Panc1 (cell line): ENCODE measurements at regions not wholly inside any gene's neighbourhood (a gene's known extent, or its start where the extent isn't known, plus 50 kb on each side); places are given as distances from the start of the nearest gene placed in this dataset.
"Not testable (repeated sequence)": the region's sequence is repeated elsewhere in the genome, so short reads cannot be mapped to it uniquely, and the experiment has no call there.

Experiments
- ATAC-seq: fragments of 200-7000 bp; cut with Tn5 transposase; 2 replicates; pipeline ENCODE4 v1.9.1; 2020; ENCODE audit warnings: mild to moderate bottlenecking, moderate library complexity
- BruUV-seq: library from RNA; stranded (reverse); fragments of 400-500 nt; replicated peaks from 2 replicates; lab custom pipeline; 2021; lab: Mats Ljungman, UMichigan
- CTCF ChIA-PET: fragments of 300-600 bp; sonication (Branson Sonifier 250); formaldehyde crosslinking; loops from one replicate; lab custom pipeline; 2022; ENCODE audit warnings: antibody characterized with exemption; lab: Charles Lee
- POLR2A ChIA-PET: fragments of 300-600 bp; sonication (Branson Sonifier 250); formaldehyde crosslinking; loops from one replicate; lab custom pipeline; 2022; ENCODE audit warnings: antibody characterized with exemption; lab: Charles Lee
- DNase-seq: peaks from one replicate; pipeline ENCODE4 v3.0.0-alpha.2; 2010; ENCODE audit warnings: low read depth, low spot score
- H3K27ac ChIP-seq: 2 replicates; pipeline ENCODE4 v1.5.1; 2011; ENCODE audit warnings: mild to moderate bottlenecking, low read length, inconsistent platforms
- H3K27me3 ChIP-seq: fragments of 200-500 bp; sonication (Bioruptor generic); 2 replicates; pipeline ENCODE4 v1.6.0; 2014; ENCODE audit warnings: low read length, inconsistent platforms; ENCODE audit not compliant: control insufficient read depth, insufficient read depth
- H3K36me3 ChIP-seq: fragments of 200-500 bp; sonication (Bioruptor generic); 2 replicates; pipeline ENCODE4 v1.5.1; 2014; ENCODE audit warnings: inconsistent platforms, mild to moderate bottlenecking, low read length, moderate library complexity; ENCODE audit not compliant: control insufficient read depth, insufficient read depth
- H3K4me1 ChIP-seq: 2 replicates; pipeline ENCODE4 v1.5.1; 2011; ENCODE audit warnings: inconsistent platforms, mild to moderate bottlenecking, low read length, moderate library complexity; ENCODE audit not compliant: control insufficient read depth, insufficient read depth
- H3K4me3 ChIP-seq, 2 experiments: 2 replicates each; pipeline ENCODE4 v1.5.1; 2011 to 2012; ENCODE audit warnings: low read depth in 2 of 2, low read length in 2 of 2, mild to moderate bottlenecking in 2 of 2, inconsistent platforms in 1 of 2, moderate library complexity in 1 of 2
- H3K9me3 ChIP-seq: fragments of 200-500 bp; sonication (Bioruptor generic); 2 replicates; pipeline ENCODE4 v1.5.1; 2014; ENCODE audit warnings: low read depth, mild to moderate bottlenecking, inconsistent platforms, low read length, moderate library complexity; ENCODE audit not compliant: control insufficient read depth, insufficient read depth
- CTCF ChIP-seq: fragments of 450-650 bp; IDR thresholded peaks from 2 replicates; pipeline ENCODE4 v1.5.1; 2017; ENCODE audit warnings: mild to moderate bottlenecking
- POLR2AphosphoS5 ChIP-seq: IDR thresholded peaks from 2 replicates; pipeline ENCODE4 v1.6.1; 2012; ENCODE audit warnings: mild to moderate bottlenecking, low read depth, low read length, moderate library complexity
- REST ChIP-seq, 2 experiments: IDR thresholded peaks; 2 replicates each; pipeline ENCODE4 v1.6.1; 2011 to 2012; ENCODE audit warnings: low read depth in 2 of 2, control low read depth in 1 of 2, low read length in 1 of 2, mild to moderate bottlenecking in 1 of 2, moderate library complexity in 1 of 2; ENCODE audit not compliant: insufficient read depth in 1 of 2
- SIN3A ChIP-seq: IDR thresholded peaks from 2 replicates; pipeline ENCODE4 v1.6.1; 2012; ENCODE audit warnings: low read depth, mild to moderate bottlenecking, low read length, moderate library complexity, borderline replicate concordance; ENCODE audit not compliant: insufficient read depth
- TCF7L2 ChIP-seq: IDR thresholded peaks from 2 replicates; pipeline ENCODE4 v1.6.1; 2011; ENCODE audit warnings: mild to moderate bottlenecking, low read depth, low read length, inconsistent platforms
- in situ Hi-C: cut with HindIII; loops from 2 replicates; pipeline ENCODE4 v1.10.0; 2016; ENCODE audit warnings: low sequenced_read_pairs, low pct_unique_long_range_greater_than_20kb
- intact Hi-C: fragments of 100-400 bp; cut with micrococcal nuclease; formaldehyde crosslinking; loops from one replicate; pipeline ENCODE4 v1.10.0; 2022; ENCODE audit not compliant: unreplicated experiment

- H3K27me3 ChIP-seq, H3K27ac ChIP-seq, in situ Hi-C loops, DNase-seq, H3K36me3 ChIP-seq, POLR2A ChIA-PET, BruUV-seq, H3K4me1 ChIP-seq, H3K9me3 ChIP-seq, ATAC-seq, intact Hi-C loops, H3K4me3 ChIP-seq: not testable (repeated sequence)
- CTCF ChIA-PET = interaction anchor here (0.6 kb wide), 1 partner anchor 121 kb away, joined by 3 read pairs; no protein-coding TSS in a partner anchor
Measured at GRCh38 chr13:111051726-111052232, 63.3 kb upstream of the ARHGEF7 start.

GRCh38 chr13:111051041-111051725 lies 63.9 kb upstream of the ARHGEF7 start:
- no peak overlapping the region for H3K27ac ChIP-seq
- no peaks in the 10 kb centered on the region for H3K36me3 ChIP-seq
- ChIA-PET CTCF (no interaction called here), POLR2A (interaction anchor here (0.6 kb wide), 1 partner anchor 136 kb away, joined by 3 read pairs; the partner anchor contains the start of gene ANKRD10)
- no peak for ATAC-seq
- DNase-seq = no peak
- in situ Hi-C loops (no loop called here), intact Hi-C loops (no loop called here)
- no peaks in the 10 kb centered on the region for H3K4me1 ChIP-seq
- no peak overlapping the region for H3K4me3 ChIP-seq
- no peaks in the 10 kb centered on the region for H3K27me3 ChIP-seq
- H3K9me3 ChIP-seq = no peaks in the 10 kb centered on the region
- no peak for TF ChIP-seq POLR2AphosphoS5
- no peak for TF ChIP-seq TCF7L2
- TF ChIP-seq SIN3A = no peak
- TF ChIP-seq REST (IDR thresholded peaks at IDR 0.05; ENCODE audit: insufficient read depth in 1 of 2, low read depth in 2 of 2, low read length in 1 of 2) = no peak
- no peak for TF ChIP-seq CTCF
- BruUV-seq = no TSS peak

DNA sequence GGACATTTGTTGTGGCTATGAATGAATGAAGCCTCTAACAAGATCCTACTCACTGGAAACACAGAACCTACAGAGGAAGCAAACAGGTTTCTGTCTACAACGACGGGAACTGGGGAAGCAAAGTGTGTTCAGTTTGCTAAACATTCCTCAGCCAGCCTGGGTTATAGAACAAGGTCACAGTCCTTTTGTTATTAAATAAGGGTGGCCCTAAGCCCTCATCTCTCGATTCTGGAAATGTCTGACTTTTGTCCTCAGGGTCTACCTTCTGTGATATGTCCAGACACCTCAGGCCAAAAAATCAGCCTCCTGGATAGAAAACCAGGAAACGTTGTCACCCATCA lies 64.6 kb upstream of the ARHGEF7 start:
- TF ChIP-seq SIN3A (no peak), REST (IDR thresholded peaks at IDR 0.05; ENCODE audit: insufficient read depth in 1 of 2, low read depth in 2 of 2, low read length in 1 of 2) (no peak), CTCF (peak; percentile 23), POLR2AphosphoS5 (no peak), TCF7L2 (no peak)
- Histone ChIP-seq H3K27ac (no peak overlapping the region), H3K4me3 (no peak overlapping the region), H3K9me3 (no peaks in the 10 kb centered on the region), H3K36me3 (no peaks in the 10 kb centered on the region), H3K4me1 (no peaks in the 10 kb centered on the region), H3K27me3 (no peaks in the 10 kb centered on the region)
- intact Hi-C loops = no loop called here
- in situ Hi-C loops = no loop called here
- ChIA-PET CTCF (no interaction called here), POLR2A (no interaction called here)
- DNase-seq (no peak), ATAC-seq (no peak)
- BruUV-seq = no TSS peak
